ENCODE measurements at regions not wholly inside any gene's neighbourhood (a gene's known extent, or its start where the extent isn't known, plus 50 kb on each side); places are given as distances from the start of the nearest gene placed in this dataset.

GRCh38 chr13:91151921-91152320 lies 195.6 kb upstream of the MIR17HG start:
- TF ChIP-seq YY1 (tag by site-specific recombination; IDR thresholded peaks at IDR 0.05) (no peak), SETDB1 (IDR thresholded peaks at IDR 0.05; ENCODE audit: insufficient read length, low read length) (no peak), ZNF24 (tag by site-specific recombination; IDR thresholded peaks at IDR 0.05) (no peak), ZNF830 (tag by site-specific recombination; IDR thresholded peaks at IDR 0.05; ENCODE audit: low read depth) (no peak), ZNF501 (tag by site-specific recombination; IDR thresholded peaks at IDR 0.05) (no peak)

All from HEK293 (cell line).